OCI-LY1 (cell line): ENCODE measurements at regions not wholly inside any gene's neighbourhood (a gene's known extent, or its start where the extent isn't known, plus 50 kb on each side); places are given as distances from the start of the nearest gene placed in this dataset.

Experiments used
- H2AFZ ChIP-seq: fragments of 200-600 bp; sonication (generic), shearing (Covaris generic); 2 replicates; pipeline ENCODE4 v1.6.0; 2014; ENCODE audit warnings: antibody characterized with exemption, mild to moderate bottlenecking, low read length
- H3F3A ChIP-seq: fragments of 200-600 bp; sonication (generic), shearing (Covaris generic); 2 replicates; pipeline ENCODE4 v1.6.0; 2014; ENCODE audit warnings: mild to moderate bottlenecking, antibody characterized with exemption, low read length, moderate library complexity; ENCODE audit not compliant: insufficient read depth
- H3K27ac ChIP-seq: fragments of 200-600 bp; sonication (generic); 2 replicates; pipeline ENCODE4 v1.5.1; 2014; ENCODE audit warnings: low read length, mixed run types, mild to moderate bottlenecking, low read depth; ENCODE audit not compliant: poor library complexity, severe bottlenecking
- H3K27me3 ChIP-seq: fragments of 200-600 bp; sonication (generic); 2 replicates; pipeline ENCODE4 v1.6.0; 2014; ENCODE audit warnings: antibody characterized with exemption, mild to moderate bottlenecking, low read length, moderate library complexity; ENCODE audit not compliant: insufficient read depth
- H3K36me3 ChIP-seq: fragments of 200-600 bp; sonication (generic); 2 replicates; pipeline ENCODE4 v1.6.1; 2014; ENCODE audit warnings: mild to moderate bottlenecking, antibody characterized with exemption, low read length, moderate library complexity, mixed read lengths; ENCODE audit not compliant: insufficient read depth
- H3K4me1 ChIP-seq: fragments of 200-600 bp; sonication (generic); 2 replicates; pipeline ENCODE4 v1.5.1; 2014; ENCODE audit warnings: mild to moderate bottlenecking, low read length, moderate library complexity; ENCODE audit not compliant: insufficient read depth, severe bottlenecking
- H3K4me2 ChIP-seq: fragments of 200-600 bp; sonication (generic), shearing (Covaris generic); 2 replicates; pipeline ENCODE4 v1.6.1; 2014; ENCODE audit warnings: low read length
- H3K4me3 ChIP-seq: fragments of 200-600 bp; sonication (generic); 2 replicates; pipeline ENCODE4 v1.5.1; 2014; ENCODE audit warnings: low read length, low read depth, mild to moderate bottlenecking, mixed read lengths; ENCODE audit not compliant: poor library complexity, severe bottlenecking
- H3K79me2 ChIP-seq: fragments of 200-600 bp; shearing (Covaris generic); 2 replicates; pipeline ENCODE4 v1.6.1; 2016; ENCODE audit warnings: mixed run types, low read length, mixed read lengths; ENCODE audit not compliant: insufficient read depth
- H3K9ac ChIP-seq: fragments of 200-600 bp; sonication (generic), shearing (Covaris generic); 2 replicates; pipeline ENCODE4 v1.6.1; 2014; ENCODE audit warnings: mild to moderate bottlenecking, low read length, mixed read lengths
- H3K9me2 ChIP-seq: fragments of 200-600 bp; sonication (generic), shearing (Covaris generic); 2 replicates; pipeline ENCODE4 v1.6.1; 2014; ENCODE audit warnings: low read depth, mild to moderate bottlenecking, low read length, mixed read lengths
- H3K9me3 ChIP-seq: fragments of 200-600 bp; shearing (Covaris generic); 2 replicates; pipeline ENCODE4 v1.6.1; 2014; ENCODE audit warnings: low read length, mixed read lengths
- H4K20me1 ChIP-seq: fragments of 200-600 bp; sonication (generic), shearing (Covaris generic); 2 replicates; pipeline ENCODE4 v1.6.0; 2016; ENCODE audit warnings: mild to moderate bottlenecking, low read length; ENCODE audit not compliant: insufficient read depth
- CTCF ChIP-seq: fragments of 200-600 bp; sonication (generic), shearing (Covaris generic); IDR thresholded peaks from 2 replicates; pipeline ENCODE4 v1.5.1; 2017; ENCODE audit warnings: mild to moderate bottlenecking, antibody characterized with exemption, low read length, moderate library complexity, mixed read lengths
- EZH2 ChIP-seq: fragments of 200-600 bp; sonication (generic), shearing (Covaris generic); IDR thresholded peaks from 2 replicates; pipeline ENCODE4 v1.8.0; 2017; ENCODE audit warnings: borderline replicate concordance, mixed run types, mild to moderate bottlenecking, antibody characterized with exemption, low read length, moderate library complexity, mixed read lengths

DNA sequence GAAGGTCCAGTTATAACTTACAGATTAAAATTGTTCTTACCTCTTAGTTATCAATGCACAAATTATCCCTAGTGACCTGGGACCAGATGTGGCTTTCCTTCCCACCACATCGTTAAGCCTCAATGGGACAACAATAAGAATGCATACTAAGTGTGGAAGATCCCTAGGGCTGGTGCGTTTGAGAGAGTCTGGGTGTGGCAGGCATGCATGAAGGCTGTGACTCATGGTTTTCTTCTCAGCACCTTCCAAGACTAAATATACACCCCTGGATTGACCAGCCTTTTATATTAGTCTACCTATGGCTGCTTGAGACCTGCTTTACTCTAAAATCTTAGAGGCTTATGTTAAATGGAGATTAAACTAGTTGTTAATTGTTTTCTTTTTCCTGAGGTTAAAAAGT, 261.7 kb upstream of the SLC14A2 start:
- Histone ChIP-seq H2AFZ (no peak overlapping the region), H3K79me2 (no peaks in the 10 kb centered on the region), H3K4me3 (no peak overlapping the region), H3K9me2 (no peaks in the 10 kb centered on the region), H3F3A (no peaks in the 10 kb centered on the region), H3K27ac (no peak overlapping the region), H3K9ac (no peak overlapping the region), H3K36me3 (no peaks in the 10 kb centered on the region), H4K20me1 (no peaks in the 10 kb centered on the region), H3K4me1 (no peaks in the 10 kb centered on the region), H3K27me3 (no peaks in the 10 kb centered on the region), H3K4me2 (no peak overlapping the region), H3K9me3 (no peaks in the 10 kb centered on the region)
- TF ChIP-seq CTCF (no peak), EZH2 (no peak)

DNA sequence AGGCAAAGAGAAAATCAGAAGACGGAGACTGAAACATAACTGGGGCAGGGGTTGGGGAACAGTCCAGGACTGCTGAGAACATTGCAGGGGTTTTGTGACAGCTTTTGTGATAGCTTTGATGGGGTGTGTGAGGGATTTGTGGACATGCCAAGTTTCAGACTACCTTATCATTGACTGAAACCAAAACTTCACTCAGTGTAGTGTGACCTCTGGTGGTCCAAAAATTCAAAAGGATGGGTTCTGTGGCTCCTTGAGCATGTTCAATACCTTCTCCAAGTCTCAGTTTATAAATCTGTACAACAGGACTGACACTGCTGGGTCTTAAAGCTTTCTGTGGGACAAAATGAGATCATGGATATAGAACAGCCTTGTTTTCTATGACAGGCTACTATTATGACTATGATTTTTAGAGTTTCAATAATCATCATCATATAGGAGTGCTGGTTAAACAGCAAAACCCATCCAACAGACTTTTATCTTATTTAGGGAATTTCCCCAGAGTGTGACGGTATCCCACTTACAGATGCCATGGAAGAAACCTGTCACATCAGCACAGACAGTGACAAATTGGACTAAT, 259.2 kb upstream of the SLC14A2 start:
- Histone ChIP-seq H3K4me2 (no peak overlapping the region), H3K4me1 (no peaks in the 10 kb centered on the region), H3K4me3 (no peak overlapping the region), H3K79me2 (no peaks in the 10 kb centered on the region), H3K9me2 (no peaks in the 10 kb centered on the region), H3F3A (no peaks in the 10 kb centered on the region), H3K9ac (no peak overlapping the region), H4K20me1 (no peaks in the 10 kb centered on the region), H3K27ac (no peak overlapping the region), H2AFZ (no peak overlapping the region), H3K36me3 (no peaks in the 10 kb centered on the region), H3K9me3 (no peaks in the 10 kb centered on the region), H3K27me3 (no peaks in the 10 kb centered on the region)
- TF ChIP-seq EZH2 (no peak), CTCF (peak; percentile 6; the same call in 1 of the 2 replicates)

GRCh38 chr18:45357686-45358470, 257.4 kb upstream of the SLC14A2 start:
- Histone ChIP-seq H3K27ac (no peak overlapping the region), H3K4me3 (no peak overlapping the region), H3K36me3 (no peaks in the 10 kb centered on the region), H3K4me1 (no peaks in the 10 kb centered on the region), H3K9ac (no peak overlapping the region), H3K9me3 (no peaks in the 10 kb centered on the region), H3K4me2 (no peak overlapping the region), H4K20me1 (no peaks in the 10 kb centered on the region), H2AFZ (no peak overlapping the region), H3F3A (no peaks in the 10 kb centered on the region), H3K27me3 (no peaks in the 10 kb centered on the region), H3K79me2 (no peaks in the 10 kb centered on the region), H3K9me2 (no peaks in the 10 kb centered on the region)
- TF ChIP-seq CTCF (no peak), EZH2 (no peak)
